Nephron (organoid): ENCODE measurements at regions not wholly inside any gene's neighbourhood (a gene's known extent, or its start where the extent isn't known, plus 50 kb on each side); places are given as distances from the start of the nearest gene placed in this dataset.

Experiments used
- H3K27ac Mint-ChIP-seq, 3 experiments: 2 replicates each; pipeline ENCODE4 v1.8.0; 2020; ENCODE audit warnings: mixed read lengths in 3 of 3, mild to moderate bottlenecking in 2 of 3, moderate library complexity in 1 of 3
- H3K27me3 Mint-ChIP-seq: 2 replicates; pipeline ENCODE4 v1.8.0; 2021; ENCODE audit warnings: low read depth, mild to moderate bottlenecking, moderate library complexity, mixed read lengths
- H3K36me3 Mint-ChIP-seq: 2 replicates; pipeline ENCODE4 v1.8.0; 2020; ENCODE audit warnings: low read depth, mixed read lengths
- H3K4me1 Mint-ChIP-seq: 2 replicates; pipeline ENCODE4 v1.8.0; 2020; ENCODE audit warnings: mixed read lengths
- H3K4me3 Mint-ChIP-seq, 3 experiments: 2 replicates each; pipeline ENCODE4 v1.8.0; 2020; ENCODE audit warnings: mild to moderate bottlenecking in 3 of 3, mixed read lengths in 3 of 3, moderate library complexity in 2 of 3
- H3K9me3 Mint-ChIP-seq: 2 replicates; pipeline ENCODE4 v1.8.0; 2020; ENCODE audit warnings: mixed read lengths
- TF ChIP-seq, protein P1 (sequence below), 3 experiments: fragments of 200-600 bp; sonication (generic); IDR thresholded peaks; one replicate each; pipeline ENCODE4 v1.5.0; 2021; ENCODE audit warnings: antibody characterized with exemption in 3 of 3; ENCODE audit not compliant: unreplicated experiment in 3 of 3

DNA sequence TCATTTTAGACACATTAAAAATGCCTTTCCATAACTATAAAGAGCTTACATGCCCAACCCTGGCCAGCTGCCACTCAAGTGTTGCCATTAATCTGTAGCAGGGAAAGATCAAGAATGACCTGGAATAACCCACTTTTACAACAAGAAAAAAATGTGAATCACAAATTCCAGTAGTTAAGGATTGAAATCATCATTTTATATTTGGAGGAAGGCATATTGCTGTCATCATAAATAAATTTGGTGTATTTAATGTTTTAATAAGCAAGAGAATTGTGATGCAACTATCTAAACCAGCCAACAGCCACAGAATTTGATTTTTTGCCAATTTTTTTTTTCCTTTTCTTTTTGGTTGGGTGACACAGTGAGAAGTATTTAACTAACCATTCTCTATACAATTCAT is 240.0 kb upstream of the SEMA6D start:
- no peak overlapping the region for H3K27ac Mint-ChIP-seq
- H3K9me3 Mint-ChIP-seq, result no peaks in the 10 kb centered on the region
- H3K4me1 Mint-ChIP-seq, result peaks cover 34% of the 10 kb centered on the region
- TF ChIP-seq, protein P1, sequence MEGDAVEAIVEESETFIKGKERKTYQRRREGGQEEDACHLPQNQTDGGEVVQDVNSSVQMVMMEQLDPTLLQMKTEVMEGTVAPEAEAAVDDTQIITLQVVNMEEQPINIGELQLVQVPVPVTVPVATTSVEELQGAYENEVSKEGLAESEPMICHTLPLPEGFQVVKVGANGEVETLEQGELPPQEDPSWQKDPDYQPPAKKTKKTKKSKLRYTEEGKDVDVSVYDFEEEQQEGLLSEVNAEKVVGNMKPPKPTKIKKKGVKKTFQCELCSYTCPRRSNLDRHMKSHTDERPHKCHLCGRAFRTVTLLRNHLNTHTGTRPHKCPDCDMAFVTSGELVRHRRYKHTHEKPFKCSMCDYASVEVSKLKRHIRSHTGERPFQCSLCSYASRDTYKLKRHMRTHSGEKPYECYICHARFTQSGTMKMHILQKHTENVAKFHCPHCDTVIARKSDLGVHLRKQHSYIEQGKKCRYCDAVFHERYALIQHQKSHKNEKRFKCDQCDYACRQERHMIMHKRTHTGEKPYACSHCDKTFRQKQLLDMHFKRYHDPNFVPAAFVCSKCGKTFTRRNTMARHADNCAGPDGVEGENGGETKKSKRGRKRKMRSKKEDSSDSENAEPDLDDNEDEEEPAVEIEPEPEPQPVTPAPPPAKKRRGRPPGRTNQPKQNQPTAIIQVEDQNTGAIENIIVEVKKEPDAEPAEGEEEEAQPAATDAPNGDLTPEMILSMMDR (IDR thresholded peaks at IDR 0.05; ENCODE audit: unreplicated experiment in 3 of 3), result no peak
- H3K27me3 Mint-ChIP-seq, result no peaks in the 10 kb centered on the region
- no peaks in the 10 kb centered on the region for H3K36me3 Mint-ChIP-seq
- H3K4me3 Mint-ChIP-seq, result no peak overlapping the region

DNA sequence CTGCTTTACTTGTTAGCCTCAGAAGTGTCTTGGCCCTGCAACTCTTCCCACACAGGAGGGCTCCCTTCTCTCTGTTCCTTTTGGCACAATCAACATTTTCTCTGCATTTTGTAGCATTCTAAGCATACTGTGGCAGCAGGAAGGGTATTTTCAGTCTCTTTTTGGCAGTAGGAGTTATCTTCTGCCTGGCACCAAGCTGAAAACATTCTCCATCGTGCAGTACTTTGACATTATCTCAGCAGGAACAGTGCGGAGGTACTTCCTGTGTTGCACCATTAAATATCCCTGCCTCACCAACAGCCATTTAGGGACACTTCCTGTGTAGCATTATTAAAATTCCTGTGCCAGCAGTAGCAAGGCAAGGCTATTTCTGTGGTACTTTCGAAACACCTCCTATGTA is 233.2 kb upstream of the SEMA6D start:
- H3K36me3 Mint-ChIP-seq, result no peaks in the 10 kb centered on the region
- H3K27me3 Mint-ChIP-seq, result no peaks in the 10 kb centered on the region
- H3K4me3 Mint-ChIP-seq, result no peak overlapping the region
- peaks cover 3% of the 10 kb centered on the region for H3K9me3 Mint-ChIP-seq
- TF ChIP-seq, protein P1 (IDR thresholded peaks at IDR 0.05; ENCODE audit: unreplicated experiment in 3 of 3), result no peak
- H3K27ac Mint-ChIP-seq, result peak overlapping the region in 2 of 3 experiments; percentile 14
- H3K4me1 Mint-ChIP-seq, result no peaks in the 10 kb centered on the region

DNA sequence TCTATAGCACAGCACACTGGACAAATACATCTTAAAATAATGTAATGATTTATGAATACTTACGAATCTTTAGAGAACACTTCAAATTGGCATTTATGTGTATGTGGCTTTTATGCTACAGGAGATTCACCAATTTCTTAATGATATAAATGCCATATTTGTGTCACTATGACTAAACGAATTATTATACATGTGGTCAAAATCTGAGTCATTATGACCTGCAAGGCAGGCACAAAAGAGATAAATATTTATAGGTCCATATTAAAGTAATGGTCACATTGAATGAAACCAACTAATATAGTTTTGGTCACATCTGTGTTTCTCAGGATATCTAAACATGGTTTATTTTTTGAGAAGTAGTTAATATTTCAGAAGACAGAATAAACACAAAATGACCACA is 232.3 kb upstream of the SEMA6D start:
- no peaks in the 10 kb centered on the region for H3K27me3 Mint-ChIP-seq
- peaks cover 3% of the 10 kb centered on the region for H3K9me3 Mint-ChIP-seq
- no peak overlapping the region for H3K27ac Mint-ChIP-seq
- TF ChIP-seq, protein P1 (IDR thresholded peaks at IDR 0.05; ENCODE audit: unreplicated experiment in 3 of 3), result no peak
- H3K36me3 Mint-ChIP-seq, result no peaks in the 10 kb centered on the region
- no peaks in the 10 kb centered on the region for H3K4me1 Mint-ChIP-seq
- H3K4me3 Mint-ChIP-seq, result no peak overlapping the region

DNA sequence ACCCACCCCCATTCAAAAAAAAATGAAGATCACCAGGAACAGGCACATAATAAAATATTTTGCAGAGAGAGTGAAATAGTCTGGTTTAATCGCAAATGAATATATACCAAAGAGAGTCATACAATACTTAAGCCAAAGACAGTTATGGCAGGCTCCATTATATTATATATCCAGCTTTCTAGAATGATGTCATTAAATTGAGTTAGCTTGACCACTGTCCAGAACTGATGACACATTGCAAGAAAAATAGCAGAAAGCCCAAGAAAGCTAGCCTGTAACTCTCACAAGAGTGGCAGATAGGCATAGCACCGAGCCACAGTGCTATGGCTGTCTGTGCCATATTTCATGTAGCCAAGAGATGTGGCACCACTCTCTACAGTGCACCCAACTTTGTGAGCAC is 231.9 kb upstream of the SEMA6D start:
- H3K27me3 Mint-ChIP-seq, result no peaks in the 10 kb centered on the region
- TF ChIP-seq, protein P1 (IDR thresholded peaks at IDR 0.05; ENCODE audit: unreplicated experiment in 3 of 3), result no peak
- H3K9me3 Mint-ChIP-seq, result peaks cover 3% of the 10 kb centered on the region
- H3K36me3 Mint-ChIP-seq, result no peaks in the 10 kb centered on the region
- H3K27ac Mint-ChIP-seq, result no peak overlapping the region
- H3K4me3 Mint-ChIP-seq, result no peak overlapping the region
- no peaks in the 10 kb centered on the region for H3K4me1 Mint-ChIP-seq

DNA sequence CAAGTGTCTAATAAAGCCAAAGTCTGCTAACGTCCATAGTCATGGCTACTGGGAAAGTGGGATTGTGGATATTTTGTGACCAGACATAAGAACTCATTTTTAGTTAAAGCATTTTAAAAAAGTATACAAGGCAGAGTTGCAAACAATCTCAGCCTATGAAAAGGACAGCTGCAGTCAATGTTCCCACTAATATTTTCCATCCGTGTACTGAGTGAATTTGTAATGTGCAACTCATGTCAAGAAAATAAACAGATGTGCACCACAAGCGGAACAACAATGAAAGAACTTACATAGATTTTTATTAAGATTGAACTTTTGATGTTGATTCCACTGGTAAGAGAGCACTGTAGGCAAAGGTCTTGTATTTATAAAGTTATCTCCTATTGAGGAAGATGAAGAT is 231.3 kb upstream of the SEMA6D start:
- no peak overlapping the region for H3K27ac Mint-ChIP-seq
- no peaks in the 10 kb centered on the region for H3K27me3 Mint-ChIP-seq
- H3K4me3 Mint-ChIP-seq, result no peak overlapping the region
- TF ChIP-seq, protein P1 (IDR thresholded peaks at IDR 0.05; ENCODE audit: unreplicated experiment in 3 of 3), result no peak
- no peaks in the 10 kb centered on the region for H3K36me3 Mint-ChIP-seq
- peaks cover 3% of the 10 kb centered on the region for H3K9me3 Mint-ChIP-seq
- no peaks in the 10 kb centered on the region for H3K4me1 Mint-ChIP-seq

DNA sequence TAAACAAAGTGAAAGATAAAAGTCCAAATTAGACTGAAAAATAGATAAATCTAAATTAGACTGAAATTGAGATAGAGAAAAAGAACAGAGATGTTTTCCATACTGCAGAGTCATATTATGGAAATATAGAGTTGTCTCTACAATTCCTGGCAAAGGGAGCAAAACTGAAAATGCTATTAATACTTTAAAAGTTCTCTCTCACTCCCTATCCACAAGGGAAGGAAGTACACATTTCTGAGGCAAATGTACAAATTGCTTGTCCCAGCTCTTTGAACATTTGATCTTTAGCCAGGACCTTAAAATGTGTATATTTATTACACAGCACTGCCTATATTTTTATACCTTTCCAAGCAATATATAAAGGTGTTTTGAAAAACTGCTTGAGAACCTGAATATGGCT is 225.1 kb upstream of the SEMA6D start:
- TF ChIP-seq, protein P1 (IDR thresholded peaks at IDR 0.05; ENCODE audit: unreplicated experiment in 3 of 3), result no peak
- H3K4me1 Mint-ChIP-seq, result peaks cover 23% of the 10 kb centered on the region
- H3K27ac Mint-ChIP-seq, result peak overlapping the region in 2 of 3 experiments; percentile 20 to 24

More for the DNA sequence above, 225.1 kb upstream of the SEMA6D start:
- H3K27me3 Mint-ChIP-seq, result no peaks in the 10 kb centered on the region
- H3K9me3 Mint-ChIP-seq, result no peaks in the 10 kb centered on the region
- no peaks in the 10 kb centered on the region for H3K36me3 Mint-ChIP-seq
- H3K4me3 Mint-ChIP-seq, result no peak overlapping the region
